ENCODE measurements at regions not wholly inside any gene's neighbourhood (a gene's known extent, or its start where the extent isn't known, plus 50 kb on each side); places are given as distances from the start of the nearest gene placed in this dataset.

DNA sequence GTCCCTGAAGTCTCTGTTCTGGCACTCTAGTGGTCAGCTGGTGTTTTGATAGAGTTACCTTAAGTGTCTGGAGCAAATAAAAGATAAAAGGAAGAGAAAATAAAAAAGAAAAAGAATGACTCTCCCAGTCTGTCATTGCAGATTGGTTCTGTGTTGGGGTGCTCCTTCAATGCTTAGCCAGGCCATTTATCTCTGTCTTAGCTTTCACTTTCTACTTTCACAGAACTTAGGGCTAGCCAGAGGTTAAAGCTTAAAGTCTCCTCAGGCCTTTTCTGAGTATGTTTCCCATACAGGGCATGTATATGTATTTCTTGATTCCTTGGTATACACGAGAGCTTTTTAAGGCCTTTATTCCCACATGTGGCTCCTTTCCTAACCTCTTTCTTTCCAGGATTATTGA lies 83.1 kb upstream of the TEX13D start:
- TF ChIP-seq, protein P1, sequence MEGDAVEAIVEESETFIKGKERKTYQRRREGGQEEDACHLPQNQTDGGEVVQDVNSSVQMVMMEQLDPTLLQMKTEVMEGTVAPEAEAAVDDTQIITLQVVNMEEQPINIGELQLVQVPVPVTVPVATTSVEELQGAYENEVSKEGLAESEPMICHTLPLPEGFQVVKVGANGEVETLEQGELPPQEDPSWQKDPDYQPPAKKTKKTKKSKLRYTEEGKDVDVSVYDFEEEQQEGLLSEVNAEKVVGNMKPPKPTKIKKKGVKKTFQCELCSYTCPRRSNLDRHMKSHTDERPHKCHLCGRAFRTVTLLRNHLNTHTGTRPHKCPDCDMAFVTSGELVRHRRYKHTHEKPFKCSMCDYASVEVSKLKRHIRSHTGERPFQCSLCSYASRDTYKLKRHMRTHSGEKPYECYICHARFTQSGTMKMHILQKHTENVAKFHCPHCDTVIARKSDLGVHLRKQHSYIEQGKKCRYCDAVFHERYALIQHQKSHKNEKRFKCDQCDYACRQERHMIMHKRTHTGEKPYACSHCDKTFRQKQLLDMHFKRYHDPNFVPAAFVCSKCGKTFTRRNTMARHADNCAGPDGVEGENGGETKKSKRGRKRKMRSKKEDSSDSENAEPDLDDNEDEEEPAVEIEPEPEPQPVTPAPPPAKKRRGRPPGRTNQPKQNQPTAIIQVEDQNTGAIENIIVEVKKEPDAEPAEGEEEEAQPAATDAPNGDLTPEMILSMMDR (IDR thresholded peaks at IDR 0.05; ENCODE audit: insufficient read depth, low read depth, low read length): no peak
- DNase-seq (ENCODE audit: low read depth): no peak
- no peak overlapping the region for H3K4me3 ChIP-seq (ENCODE audit: low read depth, low read length)

GRCh38 chrX:124250835-124251437 lies 81.5 kb upstream of the TEX13D start:
- DNase-seq (ENCODE audit: low read depth): no peak
- TF ChIP-seq, protein P1 (IDR thresholded peaks at IDR 0.05; ENCODE audit: insufficient read depth, low read depth, low read length): no peak
- no peak overlapping the region for H3K4me3 ChIP-seq (ENCODE audit: low read depth, low read length)

GRCh38 chrX:124254611-124255010 lies 77.8 kb upstream of the TEX13D start:
- no peak for DNase-seq (ENCODE audit: low read depth)
- TF ChIP-seq, protein P1 (IDR thresholded peaks at IDR 0.05; ENCODE audit: insufficient read depth, low read depth, low read length): no peak
- H3K4me3 ChIP-seq (ENCODE audit: low read depth, low read length): no peak overlapping the region

DNA sequence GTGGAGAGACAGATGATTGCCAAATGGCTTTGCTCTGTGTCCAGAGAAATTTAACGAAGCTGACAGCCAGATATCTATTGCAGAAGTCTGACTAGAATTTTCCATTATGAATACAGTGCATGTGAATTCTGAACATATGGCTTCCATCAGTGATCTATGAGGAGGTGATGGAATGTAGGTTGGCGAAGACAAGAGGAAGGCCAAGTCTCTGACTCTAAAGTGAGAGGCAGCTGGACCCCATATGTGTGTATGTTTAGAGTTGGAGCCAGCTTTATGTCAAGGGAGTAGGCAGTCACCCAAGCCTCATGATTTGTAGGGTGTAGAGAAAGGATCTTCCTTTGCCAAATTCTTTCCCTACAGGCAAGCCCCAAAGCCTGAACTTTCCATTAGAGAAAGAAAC lies 76.2 kb upstream of the TEX13D start:
- TF ChIP-seq, protein P1 (IDR thresholded peaks at IDR 0.05; ENCODE audit: insufficient read depth, low read depth, low read length): no peak
- H3K4me3 ChIP-seq (ENCODE audit: low read depth, low read length): no peak overlapping the region
- peak; percentile 14 for DNase-seq (ENCODE audit: low read depth)

DNA sequence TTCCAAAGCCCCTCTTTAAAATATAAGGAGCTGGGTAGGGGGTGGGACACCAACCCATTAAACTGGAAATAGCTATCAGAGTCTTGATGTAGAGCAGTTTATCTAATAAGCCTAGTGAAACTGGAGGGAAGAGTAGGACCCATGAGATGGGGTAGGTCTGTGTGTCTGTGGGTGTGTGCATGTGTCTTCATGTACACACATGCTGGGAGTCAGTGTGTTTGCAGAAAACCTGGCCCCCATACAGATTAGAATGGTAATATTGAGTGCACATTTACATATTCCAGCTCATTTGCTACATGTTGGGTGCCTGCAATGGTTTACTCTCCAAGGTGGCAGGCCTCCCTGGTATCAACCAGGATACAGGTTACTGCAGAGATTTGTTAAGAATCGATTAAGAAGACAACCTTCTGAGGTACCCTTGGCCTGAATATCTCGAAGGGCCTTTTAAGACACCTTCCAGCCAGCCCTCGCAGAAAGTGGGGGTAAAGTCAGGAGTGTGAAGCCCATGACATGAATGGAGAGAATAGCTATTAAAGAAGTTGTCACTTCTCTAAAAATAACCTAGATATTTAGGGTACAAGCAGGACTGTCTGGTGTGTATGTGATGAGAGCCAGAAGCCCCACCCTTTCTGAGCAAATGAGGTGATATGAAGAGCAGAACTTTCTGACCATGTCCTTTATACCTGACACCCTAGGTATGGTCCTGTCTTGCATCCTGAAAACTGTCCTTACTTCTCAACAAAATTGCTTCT lies 75.7 kb upstream of the TEX13D start:
- TF ChIP-seq, protein P1 (IDR thresholded peaks at IDR 0.05; ENCODE audit: insufficient read depth, low read depth, low read length): no peak
- no peak for DNase-seq (ENCODE audit: low read depth)
- H3K4me3 ChIP-seq (ENCODE audit: low read depth, low read length): no peak overlapping the region

DNA sequence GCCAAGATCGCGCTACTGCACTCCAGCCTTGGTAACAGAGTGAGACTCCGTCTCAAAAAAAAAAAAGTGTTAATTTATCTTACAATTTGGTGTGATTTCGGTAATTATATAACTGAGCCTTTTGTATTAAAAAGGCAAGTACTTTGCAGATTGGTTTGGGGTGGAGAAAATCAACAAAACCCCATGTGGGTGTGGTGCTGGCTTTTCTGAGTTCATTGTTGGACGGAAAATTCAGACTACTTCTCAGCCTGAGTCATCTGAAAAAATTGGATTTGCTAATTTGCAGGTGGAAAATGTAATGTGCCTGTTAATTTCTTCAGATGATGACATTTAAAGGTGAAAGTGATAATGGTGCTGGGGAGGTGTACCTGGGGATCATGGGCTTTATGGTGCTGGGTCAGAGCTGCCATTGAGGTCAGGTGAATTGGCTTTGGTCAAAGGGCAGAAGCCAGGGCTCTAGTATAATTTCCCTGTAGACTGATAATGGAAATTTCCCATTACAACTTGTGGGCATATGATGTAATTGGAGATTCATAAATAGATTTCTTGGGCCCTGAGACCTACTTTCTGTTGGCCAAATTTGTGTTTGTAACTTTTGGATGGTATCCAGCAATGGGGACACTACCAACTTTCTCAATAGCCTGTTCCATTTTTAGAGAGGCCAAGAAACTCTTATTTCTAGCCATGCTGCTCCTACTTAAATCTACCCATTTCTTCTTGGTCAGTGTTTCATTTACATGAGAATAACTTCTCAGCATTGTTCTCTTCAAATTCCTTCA lies 74.3 kb upstream of the TEX13D start:
- no peak overlapping the region for H3K4me3 ChIP-seq (ENCODE audit: low read depth, low read length)
- TF ChIP-seq, protein P1 (IDR thresholded peaks at IDR 0.05; ENCODE audit: insufficient read depth, low read depth, low read length): no peak
- DNase-seq (ENCODE audit: low read depth): no peak
